GM20000 (cell line): ENCODE measurements at regions not wholly inside any gene's neighbourhood (a gene's known extent, or its start where the extent isn't known, plus 50 kb on each side); places are given as distances from the start of the nearest gene placed in this dataset.

ENCODE experiments used
- DNase-seq: peaks from one replicate; pipeline ENCODE4 v3.0.0; 2012; ENCODE audit warnings: low spot score
- TF ChIP-seq, protein P1 (sequence below): IDR thresholded peaks from 2 replicates; pipeline ENCODE4 v1.5.1; 2012; ENCODE audit warnings: mild to moderate bottlenecking, control low read depth; ENCODE audit errors: extremely low read depth, missing control alignments

DNA sequence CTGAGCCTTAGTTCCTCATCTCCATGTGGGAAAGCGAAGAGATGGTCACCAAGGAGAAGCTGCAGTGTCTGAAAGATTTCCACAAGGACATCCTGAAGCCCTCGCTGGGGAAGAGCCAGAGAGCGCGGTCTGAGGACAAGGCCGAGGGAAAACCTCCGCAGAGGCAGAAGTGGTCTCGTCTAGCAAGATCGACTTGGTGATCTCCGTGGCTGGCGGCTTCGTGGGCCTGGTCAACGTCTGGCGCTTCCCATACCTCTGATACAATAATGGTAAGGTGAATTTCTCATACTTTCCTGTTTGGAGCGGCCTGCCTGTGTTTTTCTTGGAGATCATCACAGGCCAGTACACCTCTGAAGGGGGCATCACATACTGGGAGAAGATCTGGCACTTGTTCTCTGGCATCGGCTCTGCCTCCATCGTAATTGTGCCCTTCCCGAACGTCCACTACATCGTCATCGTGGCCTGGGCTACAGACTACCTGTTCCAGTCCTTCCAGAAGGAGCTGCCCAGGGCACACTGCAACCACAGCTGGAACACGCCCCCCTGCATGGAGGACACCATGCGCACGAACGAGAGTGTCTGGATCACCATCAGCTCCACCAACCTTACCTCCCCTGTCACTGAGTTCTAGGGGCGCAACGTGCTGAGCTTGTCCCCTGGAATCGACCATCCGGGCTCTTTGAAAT is 841.1 kb upstream of the TMPRSS15 start:
- TF ChIP-seq, protein P1, sequence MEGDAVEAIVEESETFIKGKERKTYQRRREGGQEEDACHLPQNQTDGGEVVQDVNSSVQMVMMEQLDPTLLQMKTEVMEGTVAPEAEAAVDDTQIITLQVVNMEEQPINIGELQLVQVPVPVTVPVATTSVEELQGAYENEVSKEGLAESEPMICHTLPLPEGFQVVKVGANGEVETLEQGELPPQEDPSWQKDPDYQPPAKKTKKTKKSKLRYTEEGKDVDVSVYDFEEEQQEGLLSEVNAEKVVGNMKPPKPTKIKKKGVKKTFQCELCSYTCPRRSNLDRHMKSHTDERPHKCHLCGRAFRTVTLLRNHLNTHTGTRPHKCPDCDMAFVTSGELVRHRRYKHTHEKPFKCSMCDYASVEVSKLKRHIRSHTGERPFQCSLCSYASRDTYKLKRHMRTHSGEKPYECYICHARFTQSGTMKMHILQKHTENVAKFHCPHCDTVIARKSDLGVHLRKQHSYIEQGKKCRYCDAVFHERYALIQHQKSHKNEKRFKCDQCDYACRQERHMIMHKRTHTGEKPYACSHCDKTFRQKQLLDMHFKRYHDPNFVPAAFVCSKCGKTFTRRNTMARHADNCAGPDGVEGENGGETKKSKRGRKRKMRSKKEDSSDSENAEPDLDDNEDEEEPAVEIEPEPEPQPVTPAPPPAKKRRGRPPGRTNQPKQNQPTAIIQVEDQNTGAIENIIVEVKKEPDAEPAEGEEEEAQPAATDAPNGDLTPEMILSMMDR = no peak
- DNase-seq = no peak

DNA sequence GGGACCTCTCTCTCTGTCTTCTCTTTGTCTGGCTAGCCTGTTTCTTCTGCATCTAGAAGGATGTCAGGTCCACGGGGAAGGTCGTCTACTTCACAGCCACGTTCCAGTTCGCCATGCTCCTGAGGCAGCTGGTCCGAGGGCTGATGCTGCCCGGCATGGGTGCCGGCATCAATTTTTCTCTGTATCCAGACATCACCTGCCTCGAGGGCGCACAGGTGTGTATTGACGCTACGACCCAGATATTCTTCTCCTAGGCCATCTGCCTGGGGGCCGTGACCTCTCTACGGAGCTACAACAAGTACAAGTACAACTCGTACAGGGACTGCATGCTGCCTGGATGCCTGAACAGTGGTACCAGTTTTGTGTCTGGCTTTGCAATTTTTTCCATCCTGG is 841.6 kb upstream of the TMPRSS15 start:
- TF ChIP-seq, protein P1 = no peak
- DNase-seq = no peak

DNA sequence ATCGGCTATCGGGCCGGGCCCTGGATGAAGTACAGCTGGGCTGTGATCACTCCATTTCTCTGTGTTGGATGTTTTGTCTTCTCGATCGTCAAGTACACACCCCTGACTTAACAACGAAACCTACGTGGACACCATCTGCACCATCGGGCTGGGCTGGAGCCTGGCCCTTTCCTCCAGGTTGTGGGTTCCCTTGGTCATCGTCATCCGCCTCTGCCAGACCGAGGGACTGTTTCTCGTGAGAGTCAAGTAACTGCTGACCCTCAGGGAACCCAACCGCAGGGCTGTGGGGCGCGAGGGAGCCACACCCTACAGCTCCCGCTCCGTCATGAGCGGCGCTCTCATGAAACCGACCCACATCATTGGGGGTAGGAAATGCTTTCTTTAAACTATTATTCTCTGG is 842.4 kb upstream of the TMPRSS15 start:
- DNase-seq = no peak
- TF ChIP-seq, protein P1 = no peak

DNA sequence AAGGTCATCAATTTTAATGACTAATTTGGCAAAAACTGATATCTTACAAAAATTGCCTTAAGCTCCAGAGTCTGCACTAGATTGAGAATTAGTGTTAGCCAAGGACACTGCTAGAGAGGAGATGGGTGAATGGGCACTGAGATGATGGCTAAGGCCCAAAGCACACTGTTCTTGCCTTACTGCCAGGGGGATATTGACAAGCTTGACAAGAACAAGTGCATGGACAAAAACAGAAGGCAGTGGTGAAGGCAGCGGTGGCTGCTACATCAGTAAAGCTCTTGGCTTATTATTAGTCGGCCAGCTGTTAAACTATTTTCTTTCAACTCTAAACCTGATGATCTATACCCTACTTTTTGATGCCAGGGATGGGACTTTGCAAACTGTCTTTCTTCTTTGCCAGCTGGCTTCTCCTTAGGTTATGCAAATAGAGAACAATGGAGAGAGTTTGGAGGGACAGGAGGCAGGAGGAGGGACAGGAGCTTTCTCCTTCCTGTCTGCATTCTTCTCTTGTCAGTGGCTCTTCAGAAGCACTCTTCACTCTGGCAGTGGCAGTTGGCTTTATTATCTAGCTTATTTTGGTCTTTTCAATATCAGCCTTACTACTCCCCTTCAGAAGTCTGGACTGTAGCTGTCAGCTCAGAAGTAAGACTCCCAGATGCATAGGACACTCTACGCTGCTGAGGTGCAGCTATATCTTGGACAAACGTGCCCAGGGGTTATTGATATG is 853.5 kb upstream of the TMPRSS15 start:
- TF ChIP-seq, protein P1 = no peak
- DNase-seq = no peak

DNA sequence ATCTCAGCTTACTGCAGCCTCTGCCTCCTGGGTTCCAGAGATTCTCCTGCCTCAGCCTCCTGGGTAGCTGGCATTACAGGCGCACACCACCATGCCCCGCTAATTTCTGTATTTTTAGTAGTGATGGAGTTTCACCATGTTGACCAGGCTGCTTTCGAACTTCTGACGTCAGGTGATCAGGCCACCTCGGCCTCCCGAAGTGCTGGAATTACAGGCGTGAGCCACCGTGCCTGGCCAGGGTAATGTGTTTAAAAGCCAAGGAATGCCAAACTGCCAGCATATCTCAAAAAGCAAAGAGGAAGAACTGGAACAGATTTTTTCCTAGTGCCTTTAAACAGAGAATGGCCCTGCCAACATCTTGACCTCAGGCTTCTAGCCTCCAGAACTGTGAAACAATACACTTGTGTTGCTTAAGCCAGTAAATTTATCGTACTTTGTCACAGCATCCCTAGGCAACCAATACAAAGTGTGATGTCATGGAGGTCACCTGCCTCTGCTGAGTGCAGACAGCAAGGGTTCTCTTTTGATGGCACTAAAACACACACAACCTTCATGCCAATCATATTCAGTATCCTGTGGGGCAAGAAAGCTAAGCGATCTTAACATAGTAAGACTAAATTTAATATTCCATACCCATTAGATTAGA is 858.3 kb upstream of the TMPRSS15 start:
- TF ChIP-seq, protein P1 = no peak
- no peak for DNase-seq

DNA sequence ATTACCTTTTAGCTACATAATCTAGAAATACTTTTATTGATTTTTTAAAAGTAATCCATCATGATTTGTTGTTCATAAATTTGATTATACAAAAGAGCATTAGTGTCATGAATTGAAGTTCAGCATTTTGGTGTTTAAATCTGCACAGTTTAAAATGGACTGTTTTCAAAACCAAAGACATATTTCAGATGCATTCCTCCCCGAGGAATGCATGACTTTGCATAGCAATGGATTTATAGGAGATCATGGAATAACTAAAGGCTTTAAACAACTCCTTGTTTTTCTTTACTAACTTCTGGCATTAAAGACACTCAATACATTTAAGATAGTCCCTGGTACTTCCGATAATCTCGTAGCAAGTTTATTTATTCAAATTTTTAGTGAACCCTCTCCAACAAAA is 863.1 kb upstream of the TMPRSS15 start:
- TF ChIP-seq, protein P1 = no peak
- no peak for DNase-seq

DNA sequence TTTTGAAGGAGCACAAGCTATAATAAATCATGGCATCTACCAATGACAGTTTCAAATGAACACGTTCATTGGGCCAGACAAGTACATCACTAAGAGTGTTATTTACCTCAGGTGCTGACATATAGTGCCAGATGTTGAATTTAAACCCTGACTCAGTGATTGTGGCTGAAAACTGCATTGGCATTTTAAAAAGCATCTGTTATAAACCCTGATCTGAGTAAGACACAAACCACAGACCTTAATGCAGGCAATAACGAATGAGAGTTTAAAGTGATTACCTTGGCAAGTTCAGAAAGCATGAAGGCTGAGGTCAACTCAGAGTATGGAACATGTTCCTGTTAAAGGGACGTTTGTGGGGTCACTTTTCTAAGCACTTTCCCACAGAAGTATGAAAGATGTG is 865.1 kb upstream of the TMPRSS15 start:
- DNase-seq = no peak
- TF ChIP-seq, protein P1 = no peak
